ENCODE measurements at regions not wholly inside any gene's neighbourhood (a gene's known extent, or its start where the extent isn't known, plus 50 kb on each side); places are given as distances from the start of the nearest gene placed in this dataset.

- CTCF ChIA-PET = interaction anchor here (0.6 to 0.9 kb wide), 3 partner anchors 11 to 740 kb away, joined by 3 to 4 read pairs (median 4); no protein-coding TSS in a partner anchor
- peaks cover 5% of the 10 kb centered on the region for H3K36me3 Mint-ChIP-seq (ENCODE audit: insufficient read depth, unreplicated experiment)
- no peak for TF ChIP-seq CTCF (IDR thresholded peaks at IDR 0.05; ENCODE audit: unreplicated experiment)
- intact Hi-C loops (cut with micrococcal nuclease; ENCODE audit: unreplicated experiment) = no loop called here
- no peaks in the 10 kb centered on the region for H3K27me3 Mint-ChIP-seq (ENCODE audit: unreplicated experiment)
- no peak overlapping the region for H3K4me3 Mint-ChIP-seq (ENCODE audit: low read depth, unreplicated experiment)
- no peak overlapping the region for H3K27ac Mint-ChIP-seq (ENCODE audit: unreplicated experiment)
- DNase-seq = no peak
- H3K4me1 Mint-ChIP-seq (ENCODE audit: low read depth, unreplicated experiment) = peaks cover 40% of the 10 kb centered on the region
- BruUV-seq (replicated peaks) = no TSS peak
- peaks cover 3% of the 10 kb centered on the region for H3K9me3 Mint-ChIP-seq (ENCODE audit: low read depth, unreplicated experiment)
Measured at GRCh38 chr19:28972058-28972852, 240.7 kb downstream of the UQCRFS1 start.

- Mint-ChIP-seq H3K4me1 (ENCODE audit: low read depth, unreplicated experiment) (peaks cover 48% of the 10 kb centered on the region), H3K27me3 (ENCODE audit: unreplicated experiment) (no peaks in the 10 kb centered on the region), H3K4me3 (ENCODE audit: low read depth, unreplicated experiment) (no peak overlapping the region), H3K9me3 (ENCODE audit: low read depth, unreplicated experiment) (peaks cover 3% of the 10 kb centered on the region), H3K27ac (ENCODE audit: unreplicated experiment) (no peak overlapping the region), H3K36me3 (ENCODE audit: insufficient read depth, unreplicated experiment) (peaks cover 12% of the 10 kb centered on the region)
- BruUV-seq (replicated peaks) = no TSS peak
- no peak for TF ChIP-seq CTCF (IDR thresholded peaks at IDR 0.05; ENCODE audit: unreplicated experiment)
- CTCF ChIA-PET = no interaction called here
- intact Hi-C loops (cut with micrococcal nuclease; ENCODE audit: unreplicated experiment) = no loop called here
- no peak for DNase-seq
Measured at GRCh38 chr19:28971513-28971912, 241.4 kb downstream of the UQCRFS1 start.

GRCh38 chr19:28971049-28971448 lies 241.9 kb downstream of the UQCRFS1 start:
- no peak for TF ChIP-seq CTCF (IDR thresholded peaks at IDR 0.05; ENCODE audit: unreplicated experiment)
- intact Hi-C loops (cut with micrococcal nuclease; ENCODE audit: unreplicated experiment) = no loop called here
- no TSS peak for BruUV-seq (replicated peaks)
- peaks cover 13% of the 10 kb centered on the region for H3K36me3 Mint-ChIP-seq (ENCODE audit: insufficient read depth, unreplicated experiment)
- no peak overlapping the region for H3K27ac Mint-ChIP-seq (ENCODE audit: unreplicated experiment)
- no peaks in the 10 kb centered on the region for H3K27me3 Mint-ChIP-seq (ENCODE audit: unreplicated experiment)
- peaks cover 3% of the 10 kb centered on the region for H3K9me3 Mint-ChIP-seq (ENCODE audit: low read depth, unreplicated experiment)
- H3K4me3 Mint-ChIP-seq (ENCODE audit: low read depth, unreplicated experiment) = no peak overlapping the region
- CTCF ChIA-PET = no interaction called here
- DNase-seq = no peak
- H3K4me1 Mint-ChIP-seq (ENCODE audit: low read depth, unreplicated experiment) = peaks cover 52% of the 10 kb centered on the region

GRCh38 chr19:28968721-28969120 lies 244.2 kb downstream of the UQCRFS1 start:
- DNase-seq = no peak
- H3K4me1 Mint-ChIP-seq (ENCODE audit: low read depth, unreplicated experiment) = peaks cover 54% of the 10 kb centered on the region
- TF ChIP-seq CTCF (IDR thresholded peaks at IDR 0.05; ENCODE audit: unreplicated experiment) = no peak
- no peak overlapping the region for H3K27ac Mint-ChIP-seq (ENCODE audit: unreplicated experiment)
- H3K9me3 Mint-ChIP-seq (ENCODE audit: low read depth, unreplicated experiment) = peaks cover 3% of the 10 kb centered on the region
- H3K36me3 Mint-ChIP-seq (ENCODE audit: insufficient read depth, unreplicated experiment) = peaks cover 13% of the 10 kb centered on the region
- CTCF ChIA-PET = no interaction called here
- BruUV-seq (replicated peaks) = no TSS peak
- no peak overlapping the region for H3K4me3 Mint-ChIP-seq (ENCODE audit: low read depth, unreplicated experiment)
- H3K27me3 Mint-ChIP-seq (ENCODE audit: unreplicated experiment) = no peaks in the 10 kb centered on the region
- intact Hi-C loops (cut with micrococcal nuclease; ENCODE audit: unreplicated experiment) = no loop called here

Measured in Calu3 (cell line).